GM19043 (cell line): ENCODE measurements at regions not wholly inside any gene's neighbourhood (a gene's known extent, or its start where the extent isn't known, plus 50 kb on each side); places are given as distances from the start of the nearest gene placed in this dataset.
"Not testable (repeated sequence)": the region's sequence is repeated elsewhere in the genome, so short reads cannot be mapped to it uniquely, and the experiment has no call there.

Experiments used
- ATAC-seq: cut with Tn5 transposase; IDR thresholded peaks from one replicate; pipeline ENCODE4 v1.9.1; 2021; ENCODE audit warnings: low read depth; ENCODE audit not compliant: unreplicated experiment

DNA sequence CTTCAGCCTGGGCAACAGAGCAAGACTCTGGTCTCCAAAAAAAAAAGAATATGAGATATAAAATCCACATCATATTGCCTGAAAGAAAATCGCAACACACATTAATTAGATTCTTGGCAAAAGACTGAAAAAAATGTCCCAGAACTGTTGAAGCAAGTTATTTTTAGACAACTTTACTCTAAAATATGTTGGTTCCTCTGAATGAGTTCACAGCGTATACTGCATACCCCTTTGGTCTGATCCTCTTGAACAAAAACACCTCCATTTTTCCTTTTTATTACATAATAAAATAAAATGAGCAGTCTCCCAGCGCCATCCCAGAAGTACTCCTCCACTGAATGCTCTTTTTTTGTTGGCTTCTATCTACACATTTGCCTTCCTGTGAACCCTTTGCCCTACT, 126.0 kb upstream of the TMEM170B start:
- no peak for ATAC-seq

DNA sequence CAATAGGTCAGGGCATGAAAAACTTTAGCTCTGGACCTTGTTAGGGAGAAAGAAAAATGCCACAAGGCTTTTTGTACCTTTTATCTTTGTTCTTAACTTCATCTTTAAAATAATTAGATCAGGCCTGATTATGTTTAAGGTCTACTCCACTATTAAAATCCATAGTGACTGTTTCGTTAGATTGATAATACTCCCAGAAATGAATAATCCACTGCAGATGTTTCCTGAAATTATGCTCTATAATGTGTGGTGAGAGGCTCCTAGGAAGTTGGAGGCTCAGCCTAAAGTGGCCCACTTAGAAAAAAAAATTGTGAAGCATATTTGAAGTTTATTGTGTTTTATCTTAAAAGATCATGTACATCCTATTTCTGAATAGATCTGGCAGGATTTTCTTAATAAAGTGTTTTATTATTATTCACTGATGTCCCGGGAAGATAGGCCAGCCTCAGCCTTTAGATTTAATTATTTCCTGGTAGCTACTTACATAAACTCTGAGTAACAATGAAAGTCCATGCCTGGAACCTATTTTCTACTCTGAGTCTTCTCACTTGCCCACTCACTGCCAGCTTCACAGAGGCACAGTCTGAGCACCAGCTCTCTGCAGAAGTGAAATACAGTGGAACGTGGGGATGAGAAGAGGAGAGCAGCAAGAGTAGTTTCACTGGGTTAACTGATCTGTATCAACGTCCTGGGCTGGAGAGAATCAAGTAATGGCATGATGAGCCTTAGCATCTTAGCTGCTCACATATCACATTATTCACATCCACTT, 126.8 kb upstream of the TMEM170B start:
- ATAC-seq = no peak

GRCh38 chr6:11409371-11409770, 128.2 kb upstream of the TMEM170B start:
- ATAC-seq = no peak

- ATAC-seq = no peak
These were observed 130.1 kb upstream of the TMEM170B start for GRCh38 chr6:11407414-11407813.

GRCh38 chr6:11404838-11405237, 132.7 kb upstream of the TMEM170B start:
- ATAC-seq = no peak

DNA sequence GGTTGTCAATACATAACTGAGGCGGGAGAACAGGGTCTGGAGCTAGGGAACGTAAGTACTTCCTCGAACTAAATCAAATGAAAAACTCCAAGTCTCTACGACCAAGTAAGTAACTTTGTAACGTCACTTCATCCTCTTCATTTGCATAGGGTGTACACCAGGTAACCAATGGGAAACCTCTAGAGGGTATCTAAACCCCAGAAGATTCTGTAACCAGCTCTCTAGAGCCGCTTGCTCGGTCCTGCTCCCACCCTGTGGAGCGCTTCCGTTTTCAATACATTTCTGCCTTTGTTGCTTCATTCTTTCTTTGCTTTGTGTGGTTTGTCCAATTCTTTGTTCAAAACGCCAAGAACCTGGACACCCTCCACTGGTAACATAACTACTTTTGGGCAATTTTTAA, 133.5 kb upstream of the TMEM170B start:
- no peak for ATAC-seq

- no peak for ATAC-seq
These were observed 134.4 kb upstream of the TMEM170B start for GRCh38 chr6:11403035-11403601.

DNA sequence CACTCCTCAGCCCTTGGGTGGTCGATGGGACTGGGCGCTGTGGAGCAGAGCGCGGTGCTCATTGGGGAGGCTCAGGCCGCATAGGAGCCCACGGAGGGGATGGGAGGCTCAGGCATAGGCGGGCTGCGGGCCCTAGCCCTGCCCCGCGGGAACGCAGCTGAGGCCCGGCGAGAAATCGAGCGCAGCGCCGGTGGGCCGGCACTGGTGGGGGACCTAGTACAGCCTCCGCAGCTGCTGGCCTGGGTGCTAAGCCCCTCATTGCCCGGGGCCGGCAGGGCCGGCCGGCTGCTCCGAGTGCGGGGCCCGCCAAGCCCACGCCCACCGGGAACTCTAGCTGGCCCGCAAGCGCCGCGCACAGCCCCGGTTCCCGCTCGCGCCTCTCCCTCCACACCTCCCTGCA, 135.0 kb upstream of the TMEM170B start:
- not testable (repeated sequence) for ATAC-seq

DNA sequence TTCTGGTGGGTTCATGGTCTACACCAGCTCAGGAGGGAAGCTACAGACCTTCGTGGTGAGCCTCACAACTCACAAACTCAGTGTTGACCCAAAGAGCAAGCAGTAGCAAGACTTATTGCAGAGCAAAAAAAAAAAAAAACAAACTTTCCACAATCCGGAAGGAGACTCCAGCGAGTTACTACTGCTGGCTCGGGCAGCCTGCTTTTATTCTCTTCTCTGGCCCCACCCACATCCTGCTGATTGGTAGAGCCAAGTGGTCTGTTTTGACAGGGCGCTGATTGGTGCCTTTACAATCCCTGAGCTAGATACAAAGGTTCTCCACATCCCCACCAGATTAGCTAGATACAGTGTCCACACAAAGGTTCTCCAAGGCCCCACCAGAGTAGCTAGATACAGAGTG, 135.6 kb upstream of the TMEM170B start:
- not testable (repeated sequence) for ATAC-seq

DNA sequence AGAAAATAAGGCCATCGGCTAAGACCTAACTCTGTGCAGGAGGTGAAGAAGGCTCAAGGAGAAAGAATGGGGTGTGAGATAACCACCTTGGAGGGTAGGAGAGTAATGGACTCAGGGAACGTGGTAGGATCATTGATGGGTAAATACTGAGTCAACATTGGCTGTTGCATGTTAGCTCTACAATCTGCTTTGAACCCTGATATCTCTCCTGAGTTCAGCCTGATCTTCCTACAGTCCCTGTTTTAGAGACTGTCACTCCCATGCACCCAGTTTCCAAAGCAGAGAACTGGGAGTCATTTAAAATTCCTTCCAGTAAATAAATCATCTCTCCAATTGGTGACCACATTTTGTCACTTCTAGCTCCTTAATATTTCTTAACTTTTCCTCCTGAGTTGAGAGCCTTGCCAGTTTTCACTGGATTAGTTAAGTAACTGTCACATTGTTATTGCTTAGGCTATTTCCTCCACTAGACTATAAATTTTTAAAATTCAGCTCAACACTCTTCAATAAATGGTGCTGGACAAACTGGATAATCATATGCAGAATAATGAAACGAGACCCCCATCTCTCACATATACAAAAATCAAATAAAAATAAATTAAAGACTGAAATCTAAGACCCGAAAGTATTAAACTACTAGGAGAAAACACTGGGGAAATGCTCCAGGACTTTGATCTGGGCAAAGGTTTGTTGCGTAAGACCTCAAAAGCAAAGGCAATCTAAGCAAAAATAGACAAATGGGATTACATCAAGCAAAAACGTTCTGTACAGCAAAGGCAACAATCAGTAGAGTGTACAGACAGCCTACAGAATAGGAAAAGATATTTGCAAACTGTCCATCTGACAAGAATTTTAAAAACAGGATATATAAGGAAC, 138.9 kb upstream of the TMEM170B start:
- no peak for ATAC-seq

- no peak for ATAC-seq
These were observed 139.7 kb upstream of the TMEM170B start for GRCh38 chr6:11397622-11398450.

DNA sequence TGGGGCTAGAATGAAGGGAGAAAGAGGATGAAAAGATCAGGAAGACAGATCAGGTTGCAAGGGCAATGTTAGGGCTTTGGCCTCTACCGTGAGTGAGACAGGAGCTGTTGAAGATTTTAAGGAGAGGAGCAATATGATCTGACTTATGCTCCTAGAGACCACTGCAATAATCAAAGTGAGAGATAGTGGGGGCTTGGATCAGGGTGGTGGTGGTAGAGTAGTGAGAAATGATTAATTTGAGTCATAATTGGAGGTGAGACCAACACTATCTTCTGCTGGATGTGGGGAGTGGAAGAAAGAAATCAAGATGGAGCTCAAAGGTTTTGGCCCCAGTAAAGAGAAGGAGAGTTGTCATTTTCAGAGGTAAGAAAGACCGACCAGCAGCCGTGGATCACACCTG, 140.7 kb upstream of the TMEM170B start:
- no peak for ATAC-seq

DNA sequence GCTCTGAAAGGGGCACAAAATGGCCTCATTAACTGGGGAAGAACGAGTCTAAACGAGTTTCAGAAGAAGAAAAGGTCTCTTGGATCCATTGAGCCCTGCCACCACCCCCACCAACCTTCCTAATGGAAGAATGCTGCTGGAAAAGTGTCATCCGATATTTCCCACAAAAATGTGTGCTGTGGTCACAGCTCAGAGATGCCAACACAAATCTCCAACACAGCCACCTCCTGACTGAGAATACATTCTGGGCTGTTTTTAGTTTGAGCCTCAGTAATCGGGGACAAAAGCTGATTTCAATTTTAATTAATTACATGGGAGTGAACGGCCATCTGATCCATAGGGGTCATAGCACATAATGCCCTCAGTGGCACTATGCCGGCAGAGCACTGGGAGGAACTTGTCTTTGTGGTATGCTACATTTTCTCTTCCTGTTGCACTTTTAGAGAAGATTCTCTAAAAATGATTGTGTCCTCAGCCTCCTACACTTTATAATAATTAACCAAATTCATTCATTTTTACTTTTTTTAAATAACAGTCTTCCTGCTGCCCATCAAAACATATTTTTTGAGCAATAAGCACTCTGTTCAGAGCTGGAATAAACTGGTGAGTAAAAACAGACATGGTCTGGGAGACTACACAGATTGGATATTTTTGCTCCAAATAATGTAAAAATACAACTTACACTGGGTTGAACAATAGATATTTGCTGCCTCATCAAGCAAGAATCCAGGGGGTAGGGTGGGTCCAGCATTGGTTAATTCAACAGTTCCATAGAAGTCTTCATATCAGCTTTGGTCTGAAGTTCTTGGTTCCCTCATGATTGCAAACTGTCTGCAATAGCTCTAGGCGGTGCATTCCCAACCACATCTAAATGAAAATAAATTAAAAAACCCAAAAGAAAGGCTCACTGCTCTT, 143.6 kb upstream of the TMEM170B start:
- ATAC-seq = no peak

- ATAC-seq = no peak
These were observed 144.6 kb upstream of the TMEM170B start for GRCh38 chr6:11392778-11393507.

- no peak for ATAC-seq
These were observed 145.4 kb upstream of the TMEM170B start for GRCh38 chr6:11391934-11392777.

- no peak for ATAC-seq
These were observed 147.6 kb upstream of the TMEM170B start for GRCh38 chr6:11389977-11390376.

GRCh38 chr6:11388983-11389944, 148.3 kb upstream of the TMEM170B start:
- ATAC-seq = no peak
